ENCODE measurements at regions not wholly inside any gene's neighbourhood (a gene's known extent, or its start where the extent isn't known, plus 50 kb on each side); places are given as distances from the start of the nearest gene placed in this dataset.

GRCh38 chr1:9183898-9184297 is 50.7 kb upstream of the H6PD start:
- TF ChIP-seq CTCF (IDR thresholded peaks at IDR 0.05; ENCODE audit: low read depth, low read length): no peak
- DNase-seq (ENCODE audit: extremely low read depth, low read depth): no peak

- no peak for DNase-seq (ENCODE audit: extremely low read depth, low read depth)
- TF ChIP-seq CTCF (IDR thresholded peaks at IDR 0.05; ENCODE audit: low read depth, low read length): no peak
Measured at GRCh38 chr1:9184749-9185148, 49.8 kb upstream of the H6PD start.

All from AG09319 (cell line).